Dermis microvascular lymphatic vessel endothelial cell (primary cell): ENCODE measurements at regions not wholly inside any gene's neighbourhood (a gene's known extent, or its start where the extent isn't known, plus 50 kb on each side); places are given as distances from the start of the nearest gene placed in this dataset.
"Not testable (repeated sequence)": the region's sequence is repeated elsewhere in the genome, so short reads cannot be mapped to it uniquely, and the experiment has no call there.

Source experiments
- DNase-seq, 2 donors: peaks; one replicate each; pipeline versions ENCODE4 v3.0.0 to v3.0.0-alpha.2; 2010; ENCODE audit warnings: low read depth in 2 of 2

DNA sequence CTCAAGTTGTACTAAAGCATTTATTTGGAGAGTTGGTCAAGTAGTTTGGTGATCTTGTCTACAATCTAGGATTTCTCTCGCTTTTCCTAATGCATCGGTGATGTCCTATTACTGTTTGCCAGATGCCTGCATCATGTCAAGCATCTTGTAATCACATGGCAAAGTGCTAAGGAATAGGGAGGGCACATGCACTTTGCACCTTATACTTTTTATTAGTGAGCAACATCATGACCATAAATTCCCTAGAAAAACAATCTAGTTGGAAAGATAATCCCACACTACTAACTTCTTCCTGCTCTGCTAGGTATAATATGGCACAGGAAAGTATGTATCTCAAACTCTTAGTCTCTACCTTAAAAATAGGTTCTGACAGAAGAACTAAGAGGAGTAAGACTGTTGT is 894.3 kb upstream of the SLITRK1 start:
- no peak for DNase-seq

DNA sequence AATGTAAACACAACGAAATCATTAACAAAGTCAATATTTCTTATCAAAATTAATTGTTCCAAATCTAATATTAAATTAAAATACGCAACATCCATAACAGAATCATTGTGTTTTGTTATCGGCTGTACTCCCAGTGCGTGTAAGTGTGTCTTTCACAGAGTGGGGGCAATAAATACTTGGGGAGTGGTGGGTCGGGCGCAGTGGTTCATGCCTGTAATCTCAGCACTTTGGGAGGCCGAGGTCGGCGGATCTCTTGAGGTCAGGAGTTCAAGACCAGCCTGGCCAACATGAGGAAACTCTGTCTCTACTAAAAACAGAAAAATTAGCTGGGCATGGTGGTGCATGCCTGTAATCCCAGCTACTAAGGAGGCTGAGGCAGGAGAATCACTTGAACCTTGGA is 893.6 kb upstream of the SLITRK1 start:
- not testable (repeated sequence) for DNase-seq

DNA sequence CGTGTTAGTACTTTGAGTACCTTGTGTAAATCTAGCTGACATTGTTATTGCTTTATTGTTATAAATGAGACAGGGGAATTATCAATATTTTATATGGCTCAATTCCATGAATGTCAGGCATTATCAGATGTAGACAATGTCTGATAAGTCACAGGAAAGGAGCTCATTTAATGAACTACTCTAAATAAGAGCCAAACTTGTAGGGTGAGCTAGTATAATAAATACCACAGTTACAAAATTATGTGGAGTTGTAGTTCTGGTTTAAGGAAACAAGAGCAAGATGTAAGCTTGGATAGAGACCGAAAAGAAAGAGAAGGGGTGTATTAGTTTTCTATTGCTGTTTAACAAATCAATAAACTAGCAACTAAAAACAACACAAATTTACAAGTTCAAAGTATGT is 891.8 kb upstream of the SLITRK1 start:
- no peak for DNase-seq

DNA sequence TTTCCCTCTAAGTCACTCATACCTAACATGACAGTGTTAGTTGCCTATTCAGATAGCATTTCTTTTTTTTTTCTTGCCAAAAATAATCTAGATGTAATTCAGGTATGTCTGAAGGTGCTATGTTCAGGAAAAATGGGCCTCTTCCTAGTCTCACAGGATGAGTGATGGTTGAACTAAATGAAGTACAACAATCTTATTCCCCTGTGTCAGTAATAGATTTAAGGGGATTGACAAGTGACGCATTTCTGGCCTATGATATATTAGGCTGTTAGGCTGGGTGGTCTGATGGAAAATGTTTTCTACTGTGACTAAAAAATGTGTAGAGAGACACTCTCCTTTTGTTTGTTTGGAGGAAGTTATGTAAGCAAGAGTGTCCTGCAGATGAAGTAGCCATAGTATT is 878.7 kb upstream of the SLITRK1 start:
- no peak for DNase-seq

DNA sequence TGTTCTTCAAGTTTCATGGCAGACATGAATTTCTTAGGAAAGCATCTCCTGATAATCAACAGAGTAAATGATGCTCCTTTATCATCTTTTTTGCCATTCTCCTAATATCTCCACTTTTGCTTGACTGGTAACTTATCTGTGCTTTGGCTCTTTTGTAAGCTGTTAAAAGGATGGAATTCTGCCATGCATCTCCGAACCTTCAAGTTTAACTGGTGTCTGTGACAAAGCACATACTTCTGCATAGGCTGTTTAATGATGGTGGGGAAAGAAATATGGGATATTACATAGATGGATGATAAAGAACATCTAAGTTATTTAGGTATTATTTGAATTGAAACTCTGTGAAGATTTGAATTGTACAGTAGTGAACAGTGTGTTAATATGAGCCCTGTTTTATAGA is 866.9 kb upstream of the SLITRK1 start:
- DNase-seq, result no peak

DNA sequence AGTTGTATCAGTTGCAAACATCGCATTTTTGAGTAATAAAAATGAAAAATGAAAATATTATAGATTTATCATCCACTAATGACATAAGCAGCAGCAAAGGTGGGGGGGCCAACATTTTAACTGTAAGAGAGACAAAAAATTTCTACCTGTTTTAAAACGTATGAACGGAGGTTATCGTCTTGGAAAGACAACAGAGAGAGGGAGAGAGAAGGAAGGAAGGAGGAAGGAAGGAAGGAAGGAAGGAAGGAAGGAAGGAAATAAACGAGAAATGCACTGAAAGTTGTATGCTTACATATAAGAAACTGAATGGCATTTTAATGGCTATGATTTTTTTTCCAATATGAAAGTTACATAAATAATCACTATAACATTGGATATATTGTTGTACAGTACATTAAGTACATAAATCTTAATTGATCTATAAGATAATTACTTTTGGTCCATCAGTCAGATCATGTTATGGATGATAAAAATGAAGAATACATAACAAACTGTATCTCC is 862.8 kb upstream of the SLITRK1 start:
- no peak for DNase-seq

DNA sequence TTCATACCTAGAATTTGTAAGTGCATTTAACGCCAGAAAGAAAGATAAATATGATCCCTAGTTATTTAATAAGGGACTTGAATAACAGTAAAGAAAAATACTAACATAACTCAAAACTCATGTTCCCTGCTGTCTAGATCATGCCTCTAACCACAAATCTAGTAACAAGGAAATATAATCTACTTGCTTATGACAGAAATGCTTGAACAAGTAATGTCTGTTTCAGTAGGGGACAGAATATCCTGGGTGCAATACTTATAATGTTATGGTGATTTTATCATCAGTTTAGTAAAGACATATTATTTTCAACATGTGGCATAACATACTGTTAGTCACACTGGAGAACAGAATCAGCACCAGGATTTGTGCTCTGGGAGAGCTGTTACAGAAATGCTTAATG is 861.9 kb upstream of the SLITRK1 start:
- DNase-seq, result no peak

DNA sequence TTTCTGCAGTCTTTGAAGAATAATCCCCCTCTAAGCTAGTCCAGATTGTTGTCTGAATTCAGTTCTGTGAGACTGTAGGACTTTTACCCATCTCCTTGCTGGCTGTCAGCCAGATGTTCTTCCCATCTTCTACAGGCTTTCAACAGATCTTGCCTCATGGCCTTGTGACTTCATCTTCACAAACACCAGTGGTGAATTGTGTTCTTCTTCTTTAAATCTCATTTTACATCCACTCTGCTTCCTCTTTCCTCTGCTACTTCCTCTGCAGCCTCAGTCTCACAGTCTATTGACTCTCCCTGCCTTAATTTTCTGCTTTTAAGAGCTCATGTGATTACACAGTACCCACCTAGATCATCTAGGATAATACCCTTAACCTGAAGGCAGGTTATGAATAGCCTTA is 859.0 kb upstream of the SLITRK1 start:
- no peak for DNase-seq

DNA sequence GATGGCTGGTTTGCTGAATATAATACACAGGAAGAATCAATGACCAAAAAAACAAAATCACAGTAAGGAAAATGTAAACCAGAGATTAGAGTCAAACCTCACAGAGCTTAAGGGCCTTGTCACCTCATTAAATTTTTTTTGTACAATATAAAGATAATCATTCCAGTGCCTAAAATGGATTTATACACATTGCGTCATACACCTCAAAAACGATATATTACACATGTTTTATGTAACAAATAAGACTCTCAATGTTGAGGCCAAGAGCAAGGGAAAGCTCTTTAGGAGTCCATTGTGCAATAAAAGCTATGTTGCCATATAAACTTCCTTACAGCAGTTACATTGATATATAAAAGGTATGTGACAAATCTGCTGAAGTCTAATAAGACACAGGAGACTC is 856.7 kb upstream of the SLITRK1 start:
- DNase-seq, result no peak

DNA sequence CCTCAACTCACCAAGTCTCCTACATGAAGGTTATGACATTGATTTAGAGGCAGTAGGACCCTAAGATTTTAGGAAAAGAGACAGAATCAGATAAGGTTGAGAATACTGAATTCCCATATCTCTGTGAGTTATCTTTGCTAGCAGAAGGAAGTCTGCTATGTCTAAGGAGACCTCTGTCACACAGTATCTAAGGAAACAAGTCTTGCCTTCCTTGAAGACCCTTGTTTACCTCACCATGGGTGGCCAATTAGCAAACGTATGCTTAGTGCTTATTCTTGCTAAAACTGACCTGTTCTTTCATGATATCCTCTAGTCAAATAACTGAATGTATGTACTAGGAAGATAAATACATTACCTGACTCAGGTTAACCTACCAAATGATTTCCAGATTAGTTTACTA is 855.4 kb upstream of the SLITRK1 start:
- no peak for DNase-seq

DNA sequence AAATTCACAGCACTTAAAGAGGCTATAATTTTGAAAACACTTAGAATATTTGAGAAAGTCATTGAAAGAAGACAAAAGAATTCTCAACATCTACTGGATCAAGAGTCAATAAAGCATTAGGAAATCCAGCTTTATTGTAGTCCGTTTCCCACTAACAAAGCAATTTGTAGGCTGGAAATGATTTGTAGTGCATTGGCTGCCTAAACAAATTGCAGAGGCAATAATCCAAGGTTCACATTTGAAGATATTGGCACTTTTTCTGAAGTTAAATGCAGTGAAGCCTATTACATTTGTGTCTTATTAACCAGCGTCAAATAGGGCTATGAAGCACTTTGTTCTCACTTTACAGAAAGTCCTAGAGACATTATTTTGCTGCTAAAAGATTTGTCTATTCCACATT is 848.1 kb upstream of the SLITRK1 start:
- no peak for DNase-seq

DNA sequence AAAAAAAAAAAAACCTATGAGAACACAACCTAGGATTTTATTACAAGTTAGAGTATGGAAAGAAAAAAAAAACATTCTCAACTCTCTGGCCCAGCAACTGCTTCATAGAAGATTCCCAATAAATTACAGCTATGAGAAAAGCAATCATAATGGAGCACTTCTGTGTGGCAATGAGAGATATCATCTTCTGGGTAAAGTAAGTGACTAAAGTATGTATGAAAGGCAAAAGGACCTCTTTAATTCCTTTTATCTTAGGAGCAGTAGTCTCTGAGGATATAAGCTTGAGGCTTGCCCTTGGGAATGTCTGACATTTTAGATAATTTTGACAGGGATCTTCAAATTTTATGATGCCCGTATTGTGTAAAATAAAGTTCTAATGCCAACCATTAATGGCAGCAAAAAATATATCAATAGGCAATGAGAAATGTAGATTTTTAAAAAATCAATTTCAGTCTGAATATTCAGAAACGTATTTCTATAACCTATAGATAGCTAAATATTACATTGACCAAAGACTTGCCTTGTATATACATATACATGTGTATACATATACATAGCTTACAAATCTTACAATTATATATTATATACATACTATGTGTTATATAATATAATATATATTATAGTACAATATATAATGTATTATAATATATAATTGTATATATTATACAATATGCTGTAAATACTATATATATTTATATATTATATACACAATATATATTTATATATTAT is 823.9 kb upstream of the SLITRK1 start:
- DNase-seq, result no peak

DNA sequence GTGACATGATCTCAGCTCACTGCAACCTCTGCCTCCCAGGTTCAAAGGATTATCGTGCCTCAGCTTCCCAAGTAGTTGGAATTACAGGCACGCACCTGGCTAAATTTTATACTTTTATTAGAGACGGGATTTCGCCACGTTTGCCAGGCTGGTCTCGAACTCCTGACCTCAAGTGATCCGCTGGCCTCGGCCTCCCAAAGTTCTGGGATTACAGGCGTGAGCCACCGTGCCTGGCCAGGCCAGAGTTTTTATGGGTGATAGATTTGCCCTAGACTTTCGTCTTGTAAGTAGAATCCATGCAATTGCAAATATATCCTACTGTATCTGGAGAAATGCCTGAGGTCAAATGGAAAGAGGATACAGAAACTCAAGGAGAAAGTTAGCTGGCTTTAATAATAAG is 819.9 kb upstream of the SLITRK1 start:
- DNase-seq, result no peak

DNA sequence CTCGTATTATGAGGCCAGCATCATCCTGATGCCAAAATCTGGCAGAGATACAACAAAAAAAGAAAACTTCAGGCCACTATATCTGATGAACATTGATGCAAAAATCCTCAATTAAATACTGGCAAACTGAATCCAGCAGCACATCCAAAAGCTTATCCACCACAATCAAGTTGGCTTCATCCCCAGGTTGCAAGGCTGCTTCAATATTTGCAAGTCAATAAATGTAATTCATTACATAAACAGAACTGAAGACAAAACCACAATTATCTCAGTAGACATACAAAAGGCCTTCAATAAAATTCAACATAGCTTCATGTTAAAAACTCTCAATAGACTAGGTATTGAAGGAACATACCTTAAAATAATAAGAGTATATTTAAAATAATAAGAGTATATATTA is 815.3 kb upstream of the SLITRK1 start:
- not testable (repeated sequence) for DNase-seq

DNA sequence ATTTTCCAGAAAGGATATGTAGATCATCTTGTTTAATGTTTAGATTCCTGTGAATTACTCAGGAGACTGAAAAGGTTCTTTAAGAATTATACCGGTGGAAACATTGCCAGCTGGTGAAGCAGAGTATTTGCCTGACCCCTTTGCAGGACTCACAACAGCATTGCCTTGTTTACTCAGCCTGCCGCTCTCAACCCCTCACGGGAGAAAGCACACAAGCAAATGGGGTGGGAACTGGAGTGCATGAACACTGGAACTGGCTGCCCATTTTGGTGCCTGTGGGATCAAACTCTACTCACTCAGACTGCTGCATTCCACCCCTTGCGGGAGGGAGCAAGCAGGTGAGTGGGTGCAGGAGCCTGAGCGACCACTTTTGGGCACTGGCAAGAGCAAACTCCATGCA is 804.7 kb upstream of the SLITRK1 start:
- no peak for DNase-seq

DNA sequence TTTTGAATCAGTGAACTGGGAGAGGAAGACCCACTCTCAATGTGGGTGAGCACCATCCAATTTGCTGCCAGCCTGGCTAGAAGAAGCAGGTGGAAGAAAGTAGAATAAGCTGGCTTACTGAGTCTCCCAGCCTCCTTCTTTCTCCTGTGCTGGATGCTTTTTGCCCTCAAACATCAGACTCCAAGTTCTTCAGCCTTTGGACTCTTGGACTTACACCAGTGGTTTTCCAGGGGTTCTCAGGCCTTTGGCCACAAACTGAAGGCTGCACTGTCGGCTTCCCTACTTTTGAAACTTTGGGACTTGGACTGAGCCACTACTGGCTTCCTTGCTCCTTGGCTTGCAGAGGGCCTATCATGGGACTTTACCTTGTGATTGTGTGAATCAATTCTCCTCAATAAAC is 804.2 kb upstream of the SLITRK1 start:
- no peak for DNase-seq

DNA sequence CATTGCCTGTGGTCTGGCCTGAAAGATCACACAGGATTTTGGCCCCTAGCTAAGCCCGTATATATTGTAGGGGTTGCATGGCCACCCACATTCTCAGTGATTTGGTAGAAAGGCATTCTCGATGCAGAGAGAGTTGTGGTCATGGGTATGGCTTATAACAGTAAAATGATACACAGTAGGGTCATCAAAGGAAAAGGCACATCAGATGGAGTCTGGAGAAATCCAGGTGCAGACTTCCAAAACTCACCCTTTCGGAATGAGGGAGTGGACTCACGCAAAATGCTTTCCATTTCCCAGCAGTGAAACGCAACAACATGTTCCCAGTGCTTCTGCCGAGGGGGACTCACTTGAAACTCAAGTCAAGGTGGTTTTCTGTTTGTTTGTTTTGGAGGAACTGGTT is 802.5 kb upstream of the SLITRK1 start:
- DNase-seq, result no peak

DNA sequence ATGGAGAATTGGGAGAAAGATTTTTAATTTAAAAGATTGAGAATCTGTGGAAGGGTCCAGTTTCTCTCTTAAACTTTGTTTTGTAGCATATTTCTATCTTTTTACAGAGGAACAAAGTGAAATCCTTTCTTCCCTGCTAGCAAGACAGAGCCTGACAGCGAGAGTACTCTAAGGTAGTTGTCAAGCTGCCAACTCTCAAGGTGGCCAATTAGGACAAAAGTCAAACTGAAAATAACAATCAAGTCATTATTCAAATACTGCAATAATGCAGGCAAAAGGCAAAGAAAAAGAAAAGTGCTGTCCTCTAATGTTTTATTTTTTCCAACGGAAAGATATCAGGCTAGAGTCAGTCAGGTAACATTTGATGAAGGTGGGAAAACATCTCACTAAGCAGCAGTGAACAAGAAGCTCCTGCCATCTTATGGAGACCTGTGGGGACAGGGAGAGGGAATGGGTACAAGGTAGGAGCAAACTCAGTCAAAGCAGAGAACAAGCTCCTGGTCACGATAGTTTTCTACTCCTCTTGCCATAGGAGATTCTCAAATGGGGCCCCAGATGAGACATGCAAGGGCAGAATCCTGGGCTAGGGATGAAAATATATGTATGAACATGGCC is 801.9 kb upstream of the SLITRK1 start:
- DNase-seq, result no peak

DNA sequence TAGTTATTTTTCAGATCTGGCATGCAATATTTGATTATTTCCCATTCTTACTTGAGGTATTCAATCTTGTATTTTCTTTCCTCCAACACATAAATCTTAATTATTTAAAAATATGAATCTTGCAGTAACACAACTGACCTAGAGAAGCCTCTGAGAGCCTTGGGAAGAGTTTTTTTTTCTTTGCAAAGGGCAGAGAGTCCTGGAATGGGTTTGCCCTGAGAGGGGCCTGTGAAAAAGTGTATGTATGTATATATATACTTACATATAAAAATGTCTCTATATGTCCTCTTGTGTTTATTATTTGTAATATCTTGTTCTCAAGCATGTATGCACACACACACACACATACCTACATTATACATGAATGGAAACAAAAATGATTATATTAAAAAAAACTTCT is 801.2 kb upstream of the SLITRK1 start:
- no peak for DNase-seq

DNA sequence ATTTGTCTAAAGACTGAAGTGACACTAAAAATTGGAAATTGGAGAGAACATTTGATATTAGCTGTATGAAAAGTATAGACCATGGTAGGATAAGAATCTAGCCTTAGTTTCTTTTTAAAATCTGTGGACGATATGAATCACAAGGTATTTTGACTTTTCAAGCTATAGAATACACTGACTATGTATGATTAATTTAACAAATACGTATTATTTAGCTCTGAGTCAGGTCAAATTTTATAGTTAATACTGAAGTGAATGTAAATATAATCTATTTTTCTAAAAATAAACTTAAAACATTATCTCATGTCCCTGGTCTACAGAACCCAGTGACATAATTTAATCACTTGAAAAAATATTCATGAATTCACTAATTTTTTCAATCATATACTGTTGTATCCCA is 795.6 kb upstream of the SLITRK1 start:
- no peak for DNase-seq

DNA sequence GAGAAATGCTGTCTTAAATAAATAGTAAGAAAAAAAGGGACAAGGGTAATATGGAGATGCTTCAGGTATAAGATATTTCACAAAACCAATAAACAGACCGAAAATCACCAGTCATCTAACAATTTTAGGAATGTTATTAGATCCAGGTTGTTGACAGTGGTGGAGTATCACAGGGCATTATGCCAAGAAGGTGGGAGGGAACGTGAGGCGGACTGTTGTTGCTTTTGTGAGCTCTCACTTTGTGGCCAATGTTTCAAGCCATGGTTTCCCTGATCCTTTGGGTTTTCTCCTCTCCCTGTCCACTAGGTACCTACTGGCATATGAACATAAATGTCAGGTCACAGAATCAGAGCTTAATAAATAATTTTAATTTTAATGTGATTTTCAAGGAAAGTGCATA is 790.3 kb upstream of the SLITRK1 start:
- DNase-seq, result no peak

DNA sequence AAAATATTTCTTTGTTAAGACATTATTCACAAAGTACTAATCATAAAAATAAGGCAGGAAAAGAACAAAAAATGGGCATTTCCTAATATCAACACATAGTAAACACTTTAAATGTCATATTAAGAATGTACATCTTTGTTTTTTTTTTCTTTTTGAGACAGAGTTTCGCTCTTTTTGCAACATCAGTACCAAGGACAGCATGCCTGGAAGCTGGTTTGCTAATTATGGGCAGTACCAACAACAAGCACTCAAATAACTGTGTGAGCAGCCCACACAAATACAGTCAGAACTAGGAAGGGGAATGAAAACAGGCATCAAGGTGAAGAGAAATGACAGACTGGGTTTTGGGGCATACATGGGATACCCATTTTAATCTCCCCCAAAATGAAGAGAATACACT is 788.0 kb upstream of the SLITRK1 start:
- no peak for DNase-seq

DNA sequence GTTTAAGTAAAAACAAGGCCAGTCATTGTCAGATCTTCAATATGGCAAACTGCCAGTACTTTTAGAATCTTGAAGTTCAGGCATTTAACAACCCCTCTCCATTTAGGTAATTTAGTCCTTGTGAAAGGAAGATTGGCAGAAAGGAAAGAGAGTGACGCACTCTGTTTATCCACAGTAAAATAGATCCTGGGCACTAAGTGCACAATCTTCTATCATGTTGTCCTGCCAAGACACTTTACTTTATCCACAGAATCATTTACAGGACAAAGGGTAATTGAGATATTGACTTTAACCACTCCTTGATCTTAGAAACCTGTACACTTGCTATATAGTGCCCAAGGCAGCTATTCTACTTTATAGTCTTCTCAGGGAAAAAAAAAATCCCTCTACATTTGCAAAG is 786.4 kb upstream of the SLITRK1 start:
- DNase-seq, result no peak

DNA sequence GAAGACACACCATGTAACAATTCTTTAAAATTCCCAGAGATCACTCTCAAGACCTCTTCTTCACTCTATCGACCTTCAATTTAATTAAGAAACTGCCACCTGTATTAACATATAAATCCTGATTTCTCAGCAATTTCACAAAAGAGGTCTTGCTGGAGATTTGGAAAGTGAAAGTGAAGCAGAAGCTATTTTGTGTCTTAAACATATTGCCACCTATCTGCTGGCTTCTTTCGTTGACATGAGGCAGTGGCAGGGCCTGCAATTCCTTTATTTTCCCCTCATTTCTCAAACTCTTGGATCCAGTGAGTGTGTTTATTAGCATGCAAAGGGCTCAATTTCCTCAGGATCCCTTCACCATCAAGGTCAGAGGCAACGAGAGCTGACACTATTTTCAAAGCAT is 780.2 kb upstream of the SLITRK1 start:
- no peak for DNase-seq
